ENCODE measurements at regions not wholly inside any gene's neighbourhood (a gene's known extent, or its start where the extent isn't known, plus 50 kb on each side); places are given as distances from the start of the nearest gene placed in this dataset.
"Not testable (repeated sequence)": the region's sequence is repeated elsewhere in the genome, so short reads cannot be mapped to it uniquely, and the experiment has no call there.

DNA sequence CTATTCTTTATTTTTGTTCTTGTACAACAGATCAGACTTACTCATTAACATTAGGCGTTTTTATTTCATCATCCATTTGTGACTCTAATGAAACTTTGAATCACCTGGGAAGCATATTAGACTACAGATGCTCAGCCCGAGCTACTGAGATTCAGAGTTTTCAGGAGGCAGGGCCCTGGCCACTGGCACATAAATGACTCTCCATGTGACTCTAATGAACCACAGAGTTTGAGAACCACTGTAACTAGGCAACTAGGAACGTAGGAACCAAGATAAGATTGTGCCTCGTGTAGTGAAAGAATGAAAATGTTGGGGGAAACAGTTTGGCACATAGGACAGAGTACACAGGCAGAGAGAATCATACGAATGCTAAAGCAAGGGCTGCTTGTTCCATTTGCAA, 405.9 kb upstream of the BTBD3 start:
- DNase-seq (ENCODE audit: low spot score): no peak

DNA sequence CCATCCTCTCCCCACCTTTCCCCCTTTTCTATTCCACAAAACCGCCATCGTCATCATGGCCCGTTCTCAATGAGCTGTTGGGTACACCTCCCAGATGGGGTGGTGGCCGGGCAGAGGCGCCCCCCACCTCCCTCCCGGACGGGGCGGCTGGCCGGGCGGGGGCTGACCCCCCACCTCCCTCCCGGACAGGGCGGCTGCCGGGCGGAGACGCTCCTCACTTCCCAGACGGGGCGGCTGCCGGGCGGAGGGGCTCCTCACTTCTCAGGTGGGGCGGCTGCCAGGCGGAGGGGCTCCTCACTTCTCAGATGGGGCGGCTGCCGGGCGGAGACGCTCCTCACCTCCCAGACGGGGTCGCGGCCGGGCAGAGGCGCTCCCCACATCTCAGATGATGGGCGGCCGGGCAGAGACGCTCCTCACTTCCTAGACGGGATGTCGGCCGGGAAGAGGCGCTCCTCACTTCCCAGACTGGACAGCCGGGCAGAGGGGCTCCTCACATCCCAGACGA, 404.4 kb upstream of the BTBD3 start:
- not testable (repeated sequence) for DNase-seq (ENCODE audit: low spot score)

DNA sequence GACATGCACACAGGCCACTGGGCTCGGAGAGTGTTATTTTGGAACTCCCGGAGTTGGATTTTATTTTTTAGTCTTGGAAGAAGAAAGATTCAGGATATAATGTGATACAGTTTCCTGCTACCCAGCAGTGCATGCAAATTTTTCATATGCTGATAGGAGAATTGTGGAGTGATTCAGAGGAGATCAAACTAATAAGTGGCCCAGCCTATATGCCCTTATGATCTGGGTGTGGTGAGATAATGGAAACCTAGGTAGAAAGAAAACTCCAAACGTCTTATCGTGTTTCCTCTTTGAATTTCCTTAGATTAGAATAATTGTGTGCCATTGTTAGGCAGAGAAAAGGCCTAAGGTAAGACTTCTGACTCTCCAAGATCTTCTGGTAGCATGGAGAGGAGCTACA, 401.2 kb upstream of the BTBD3 start:
- DNase-seq (ENCODE audit: low spot score): no peak

DNA sequence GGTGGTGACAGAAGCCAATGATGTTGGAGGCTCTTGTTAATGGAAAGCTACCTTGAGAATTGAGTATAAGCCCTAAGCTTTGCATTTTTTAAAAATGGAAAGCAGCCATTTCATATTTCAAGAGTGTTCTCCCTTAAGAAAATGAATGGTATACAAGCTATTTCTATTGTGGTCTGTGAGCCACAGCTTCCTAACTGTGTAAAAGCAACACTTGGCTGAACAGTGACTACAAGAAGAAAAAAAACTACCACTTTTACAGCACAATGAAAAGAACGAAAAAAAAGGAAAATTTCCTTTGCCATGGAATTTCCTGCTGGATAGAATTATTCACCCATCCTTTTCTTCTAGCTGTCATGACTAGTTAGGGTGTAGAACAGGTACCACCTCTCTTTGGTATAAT, 397.1 kb upstream of the BTBD3 start:
- DNase-seq (ENCODE audit: low spot score): no peak

DNA sequence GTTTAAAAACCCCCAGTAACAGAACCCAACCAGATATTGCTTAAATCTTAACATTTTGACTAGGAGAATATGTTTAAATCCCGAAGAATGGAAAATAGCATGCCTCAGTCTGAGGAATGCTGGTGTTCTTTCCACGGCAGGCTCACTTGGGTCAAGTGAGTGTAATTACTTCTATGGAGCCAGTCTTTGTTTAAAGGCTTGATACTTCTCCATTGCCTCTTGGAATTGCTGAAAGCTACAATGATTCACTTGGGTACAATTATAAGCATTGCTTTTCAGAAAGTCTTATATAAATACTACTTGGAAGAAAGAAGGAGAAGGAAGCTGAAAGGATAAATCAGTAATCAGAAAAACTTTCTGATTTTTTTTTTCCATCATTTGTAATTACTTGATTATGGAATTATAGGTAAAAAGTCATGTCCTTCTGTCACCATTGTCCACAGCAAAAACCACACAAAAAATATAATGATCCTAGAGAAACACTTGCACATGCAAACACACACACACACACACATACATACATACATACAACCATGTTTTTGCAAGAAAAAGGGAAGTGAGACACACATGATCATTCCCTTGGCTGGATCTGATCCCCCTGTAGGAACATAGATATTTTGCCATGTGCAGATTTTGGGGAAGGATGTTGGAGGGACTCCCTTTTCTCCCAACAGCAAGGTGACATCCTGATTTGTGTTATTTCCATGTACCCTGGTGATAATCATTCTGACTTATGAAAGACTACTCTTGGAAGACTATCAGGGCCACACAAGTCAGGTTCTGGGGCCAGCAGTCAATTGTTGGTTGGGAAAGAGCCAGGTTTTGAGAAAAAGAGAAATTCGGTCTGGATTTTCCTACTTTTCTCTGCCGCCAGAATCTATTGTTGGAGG, 396.0 kb upstream of the BTBD3 start:
- DNase-seq (ENCODE audit: low spot score): no peak

DNA sequence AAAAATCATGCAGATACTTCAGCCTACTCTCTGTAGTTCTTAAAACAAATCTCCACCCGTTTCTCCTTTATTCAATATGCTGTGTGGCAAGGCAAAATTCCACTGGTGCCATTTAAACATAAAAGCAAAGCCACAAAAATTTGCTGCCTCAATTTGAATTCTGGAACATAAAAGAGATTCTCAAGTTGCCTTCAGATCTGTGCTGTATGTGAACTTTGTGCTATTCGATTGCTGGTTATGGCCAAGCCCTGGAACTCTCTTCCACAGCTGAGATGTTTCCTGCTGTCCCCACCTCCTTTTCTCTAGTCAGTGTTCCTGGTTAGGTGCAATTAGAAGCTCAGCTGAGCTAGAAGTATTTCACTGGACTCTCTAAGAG, 395.3 kb upstream of the BTBD3 start:
- DNase-seq (ENCODE audit: low spot score): no peak

DNA sequence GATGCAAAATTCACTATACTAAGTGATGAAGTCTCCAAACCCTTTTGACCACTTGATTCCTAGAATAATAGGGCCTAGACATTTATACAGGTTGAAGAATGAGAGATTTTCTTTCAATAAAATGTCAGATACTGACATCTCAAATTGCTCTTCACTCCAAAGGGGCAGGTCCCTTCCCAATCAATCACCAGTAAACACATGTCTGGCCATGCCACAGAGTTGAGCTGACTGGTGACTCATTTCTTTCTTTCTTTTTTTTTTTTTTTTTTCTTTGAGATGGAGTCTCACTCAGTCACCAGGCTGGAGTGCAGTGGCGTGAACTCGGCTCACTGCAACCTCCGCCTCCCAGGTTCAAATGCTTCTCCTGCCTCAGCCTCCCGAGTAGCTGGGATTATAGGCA, 388.6 kb upstream of the BTBD3 start:
- no peak for DNase-seq (ENCODE audit: low spot score)

DNA sequence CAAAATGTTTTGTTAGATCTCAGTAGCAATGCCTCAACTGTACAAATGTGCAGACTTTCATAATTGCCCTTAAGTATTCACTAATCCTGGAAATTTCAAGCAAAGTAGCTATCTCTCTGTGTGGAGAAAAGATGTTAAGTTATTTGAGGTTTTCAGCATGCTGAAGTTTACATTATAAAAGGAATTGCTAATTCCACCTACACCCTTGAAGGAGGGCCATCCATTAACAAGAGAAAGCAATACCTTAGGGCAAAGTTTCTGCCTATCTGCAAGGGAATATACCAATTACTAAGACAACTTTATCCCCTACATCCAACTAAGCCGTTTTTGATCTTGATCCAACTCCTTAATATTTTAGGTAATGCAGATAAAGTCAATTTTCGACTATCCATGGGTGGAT, 380.7 kb upstream of the BTBD3 start:
- DNase-seq (ENCODE audit: low spot score): no peak

DNA sequence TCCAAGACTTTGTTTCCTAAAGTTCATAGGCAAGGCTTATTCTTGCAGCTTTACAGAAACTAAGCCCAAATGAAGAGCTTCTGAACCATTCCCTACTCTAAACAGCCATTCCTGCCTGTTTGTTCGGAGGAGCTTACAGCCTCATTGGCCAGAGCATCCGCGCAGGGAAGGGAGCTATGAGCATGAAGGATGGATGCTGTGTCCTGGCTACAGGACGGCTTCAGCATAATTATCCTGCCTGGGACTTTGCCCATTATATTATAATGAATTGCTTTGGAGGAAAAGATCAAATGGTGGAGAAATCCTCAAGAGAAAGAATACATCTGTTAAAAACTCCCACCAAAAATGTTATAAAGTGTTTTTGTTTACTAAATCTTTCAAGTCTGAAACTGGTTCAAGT, 378.2 kb upstream of the BTBD3 start:
- no peak for DNase-seq (ENCODE audit: low spot score)

DNA sequence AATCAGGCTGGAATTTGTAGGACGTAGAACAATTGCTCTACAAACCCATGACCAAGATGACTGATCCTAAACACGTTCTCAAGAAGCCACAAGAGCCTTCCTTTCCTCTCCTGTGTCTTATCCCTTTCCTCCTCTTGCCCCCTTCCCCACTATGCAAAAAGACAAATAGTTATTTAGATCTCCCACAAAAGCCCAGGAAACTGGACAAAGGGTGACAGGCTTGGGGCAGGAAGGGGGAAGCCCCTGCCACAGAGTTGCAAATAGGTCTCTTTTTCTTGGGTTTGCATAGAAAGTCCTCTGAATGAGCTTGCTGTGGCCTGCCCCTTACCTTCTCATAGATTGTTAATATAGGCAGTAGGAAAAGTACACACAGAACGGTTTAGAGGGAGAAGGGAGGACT, 377.1 kb upstream of the BTBD3 start:
- no peak for DNase-seq (ENCODE audit: low spot score)

DNA sequence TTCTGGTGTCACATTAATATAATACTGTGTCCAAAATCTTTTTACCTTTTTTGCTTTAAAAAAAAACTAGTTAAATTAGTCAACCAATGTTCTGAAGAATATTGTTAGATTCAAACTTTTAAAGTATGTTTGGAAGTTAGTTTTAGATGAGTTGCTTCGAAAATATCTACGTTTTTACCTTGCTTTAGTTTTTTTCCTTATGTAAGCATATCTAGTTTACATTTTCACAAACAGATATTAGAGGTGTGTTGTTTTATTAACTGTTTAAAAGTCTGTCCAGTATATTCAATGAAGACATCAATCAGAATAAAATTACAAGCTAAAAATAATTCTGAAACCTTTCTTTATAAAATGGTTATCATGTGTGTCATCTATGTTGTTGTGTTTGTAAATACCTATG, 375.0 kb upstream of the BTBD3 start:
- DNase-seq (ENCODE audit: low spot score): no peak

DNA sequence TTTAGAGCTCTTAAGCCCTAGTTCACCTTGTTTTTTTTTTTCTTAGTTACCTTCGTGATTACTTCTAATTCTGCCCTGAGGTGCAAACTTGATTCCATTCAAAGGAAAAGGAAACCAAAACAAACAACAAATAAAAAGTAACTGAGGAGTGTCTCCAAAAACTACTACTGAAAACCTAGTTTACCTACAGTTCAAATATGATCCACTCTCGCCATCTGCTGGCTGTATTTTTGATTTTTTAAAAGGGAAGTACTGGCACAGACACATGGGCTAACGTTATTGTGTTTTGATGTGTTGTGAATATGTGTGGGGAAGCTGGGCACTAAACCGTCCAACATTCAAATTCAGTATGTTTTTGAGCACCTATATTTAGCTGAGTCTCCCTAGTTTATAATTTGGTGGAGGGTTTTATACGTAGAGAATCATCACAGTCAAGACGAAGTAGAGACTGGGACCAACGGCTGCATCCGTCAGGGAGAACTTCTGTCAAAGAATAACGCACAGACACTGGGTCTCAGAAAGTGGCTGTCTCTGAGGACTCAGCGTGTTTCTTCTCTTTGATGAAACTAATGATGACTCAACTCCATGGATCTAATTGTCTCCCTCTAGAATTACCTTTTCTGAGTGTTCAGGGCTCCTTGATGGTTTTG, 373.5 kb upstream of the BTBD3 start:
- no peak for DNase-seq (ENCODE audit: low spot score)

DNA sequence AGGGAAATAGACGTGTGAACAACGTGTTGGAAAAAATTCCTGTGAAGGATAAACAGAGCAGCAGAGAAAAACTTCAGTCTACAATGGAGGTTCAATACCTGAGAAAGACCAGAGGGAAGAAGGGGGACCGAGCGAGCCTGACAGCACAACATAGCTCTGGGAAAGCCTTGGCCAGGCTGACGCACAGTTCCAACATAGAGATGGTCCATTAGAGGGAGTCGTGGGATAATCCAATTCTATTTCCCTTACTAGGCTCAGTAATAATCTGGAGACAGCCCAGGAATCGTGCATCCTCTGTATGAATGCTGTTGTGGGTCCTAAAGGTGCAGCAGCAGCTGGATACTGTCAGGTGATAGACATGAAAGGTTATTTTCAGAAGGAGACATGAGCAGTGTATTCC, 370.8 kb upstream of the BTBD3 start:
- no peak for DNase-seq (ENCODE audit: low spot score)

DNA sequence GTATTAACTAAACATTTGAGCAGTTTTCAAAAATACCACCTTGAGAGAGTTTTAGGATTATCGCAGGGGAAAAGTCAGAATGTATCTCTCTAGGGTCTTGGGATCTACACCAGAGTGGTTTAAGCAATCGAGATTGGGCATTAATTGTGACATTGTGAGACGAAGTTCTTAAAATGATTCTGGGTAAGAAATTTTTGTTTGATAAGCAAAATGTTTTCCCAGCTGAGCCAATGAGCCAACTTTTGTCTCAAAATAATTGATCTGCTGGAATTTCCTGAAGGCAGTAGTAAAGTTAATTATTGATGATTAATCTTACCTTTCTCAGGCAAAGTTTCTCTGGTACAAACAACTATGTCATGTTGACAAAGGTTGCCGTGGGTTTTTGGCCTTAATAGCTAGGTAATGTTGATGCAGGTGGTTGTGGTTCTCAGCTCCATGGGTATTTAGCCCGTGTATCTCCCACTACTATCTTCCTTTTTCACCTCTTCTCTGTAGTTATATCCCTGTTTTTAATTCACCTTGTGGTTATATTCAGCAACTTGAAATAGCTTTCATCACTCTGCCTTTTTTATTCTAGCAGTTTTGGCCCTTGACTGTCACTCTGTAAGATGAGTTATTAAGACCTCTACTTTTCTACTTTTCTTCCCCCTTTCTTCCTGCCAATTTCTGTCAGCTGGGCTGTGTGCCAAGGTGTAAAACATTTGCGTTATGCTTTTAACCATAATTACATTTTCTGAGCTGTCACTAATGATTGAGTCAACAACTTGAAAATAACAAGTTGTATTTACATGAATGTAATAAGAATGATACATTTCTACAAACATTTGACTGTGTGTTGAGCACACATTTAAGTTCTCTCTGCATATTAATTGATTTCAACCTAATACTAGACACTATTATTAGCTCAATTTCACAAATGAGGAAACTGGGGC, 368.3 kb upstream of the BTBD3 start:
- no peak for DNase-seq (ENCODE audit: low spot score)

DNA sequence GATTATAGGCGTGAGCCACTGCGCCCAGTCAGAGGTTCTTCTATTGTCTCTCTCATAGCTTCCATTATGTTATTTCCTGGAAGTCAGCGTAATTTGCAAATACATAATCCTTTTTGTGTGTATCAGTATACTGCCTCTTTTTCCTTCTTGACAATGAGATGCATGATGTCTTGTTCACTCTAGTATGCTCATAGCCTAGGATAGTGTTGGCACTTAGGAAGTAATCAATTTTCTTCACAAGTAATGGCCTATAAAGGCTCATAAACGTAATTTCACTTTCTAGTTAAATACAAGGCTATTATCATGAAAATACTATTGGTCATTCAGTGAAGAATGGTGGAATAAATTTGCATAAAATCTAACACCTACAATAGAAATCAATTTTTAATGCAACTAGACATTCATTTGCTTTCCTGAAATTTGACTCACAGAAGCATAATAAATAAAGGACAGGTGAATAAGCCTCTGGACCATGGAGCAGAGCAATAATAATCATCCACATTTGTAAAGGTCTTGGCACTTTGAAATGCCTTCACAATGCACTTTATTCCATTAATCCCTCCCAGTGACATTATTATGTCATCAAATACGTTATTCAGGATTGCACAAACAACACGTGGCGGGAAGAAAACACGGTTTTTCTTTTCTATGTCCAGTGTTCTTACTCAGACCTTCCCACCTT, 366.9 kb upstream of the BTBD3 start:
- DNase-seq (ENCODE audit: low spot score): no peak

DNA sequence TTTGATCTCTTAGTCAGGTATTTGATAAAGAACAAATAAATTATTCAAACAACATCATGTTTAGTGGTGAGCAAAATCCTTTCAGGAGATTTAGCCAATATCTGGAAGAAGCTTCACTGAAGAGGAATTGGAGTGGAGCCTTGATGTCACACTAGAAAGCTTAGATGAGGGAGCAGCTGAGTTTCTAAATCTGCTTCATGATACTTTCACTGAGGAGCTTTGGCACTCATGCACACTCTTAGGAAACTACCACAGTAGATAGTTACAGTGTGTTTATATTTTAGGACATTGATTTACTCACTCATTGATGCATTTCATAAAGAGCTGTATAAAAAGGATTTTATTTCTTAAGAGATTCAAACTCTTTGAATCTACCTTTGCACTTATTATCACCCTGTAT, 366.2 kb upstream of the BTBD3 start:
- DNase-seq (ENCODE audit: low spot score): no peak

DNA sequence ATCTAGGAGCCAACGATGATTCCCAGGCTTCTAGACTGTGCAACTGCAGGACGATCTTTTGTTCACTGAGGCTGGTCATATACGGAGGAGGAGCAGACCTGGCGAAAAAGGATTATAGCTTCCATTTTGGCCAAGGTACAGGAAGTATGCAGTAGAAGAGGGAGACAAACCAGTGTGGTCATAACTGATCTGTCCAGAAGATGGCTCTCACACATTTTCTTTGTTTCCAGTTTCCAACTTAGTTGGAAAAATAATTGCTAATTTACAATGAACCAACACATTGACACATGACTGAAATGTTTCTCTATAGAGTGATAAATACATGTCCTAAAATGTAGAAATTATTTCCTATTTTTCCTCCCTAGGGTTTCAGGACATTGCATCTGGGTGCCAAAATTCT, 364.1 kb upstream of the BTBD3 start:
- no peak for DNase-seq (ENCODE audit: low spot score)

DNA sequence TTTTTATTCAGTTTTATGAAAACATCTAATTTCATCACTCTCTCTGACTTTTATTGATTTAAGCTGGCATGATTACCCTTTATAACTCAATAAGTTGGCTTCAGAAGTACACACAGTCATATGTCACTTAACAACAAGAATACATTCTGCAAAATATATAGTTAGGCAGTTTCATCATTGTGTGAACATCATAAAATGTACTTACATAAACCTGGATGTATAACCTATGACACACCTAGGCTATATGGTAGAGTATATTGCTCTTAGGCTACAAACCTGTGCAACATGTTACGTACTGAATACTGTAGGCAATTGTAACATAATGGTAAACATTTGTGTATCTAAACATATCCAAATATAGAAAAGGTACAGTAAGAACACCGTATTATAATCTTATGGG, 362.2 kb upstream of the BTBD3 start:
- DNase-seq (ENCODE audit: low spot score): no peak

DNA sequence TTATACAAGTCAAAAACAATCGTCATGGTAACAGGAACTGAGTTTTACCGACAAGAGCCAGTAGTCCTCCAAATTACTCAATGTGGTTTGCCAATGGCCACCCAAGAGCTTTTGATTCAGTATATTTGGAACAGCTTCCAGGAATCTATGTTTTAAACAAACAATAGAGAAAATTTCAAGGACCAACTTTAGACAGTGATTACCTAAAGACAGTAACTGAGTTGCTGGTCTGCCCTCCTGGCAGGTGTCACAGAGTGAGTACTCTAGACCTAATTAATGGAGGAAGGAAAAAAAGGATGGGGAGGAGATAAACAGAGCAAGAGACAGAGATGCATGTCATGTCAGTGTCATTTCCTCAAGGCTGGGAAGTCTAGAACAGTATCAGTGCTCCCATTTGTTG, 361.3 kb upstream of the BTBD3 start:
- no peak for DNase-seq (ENCODE audit: low spot score)

DNA sequence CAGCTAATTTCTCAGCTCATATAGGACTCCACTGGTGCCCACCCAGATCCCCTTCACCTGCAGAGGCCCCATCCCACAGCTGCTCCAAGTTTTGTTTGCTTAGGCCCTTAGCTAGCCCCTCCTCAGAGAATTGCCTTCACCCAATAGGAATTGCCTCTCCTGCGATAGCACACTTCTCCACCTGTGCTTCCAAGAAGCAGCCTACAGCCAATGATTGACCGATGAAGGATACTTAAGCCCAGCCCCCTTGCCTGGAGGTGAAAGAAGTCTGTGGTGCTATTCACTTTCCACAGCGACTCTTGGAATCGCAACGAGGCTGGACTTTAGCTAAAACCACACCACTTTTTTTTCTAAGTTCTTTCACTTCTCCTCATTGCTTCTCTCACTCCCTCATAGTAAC, 353.2 kb upstream of the BTBD3 start:
- DNase-seq (ENCODE audit: low spot score): no peak

DNA sequence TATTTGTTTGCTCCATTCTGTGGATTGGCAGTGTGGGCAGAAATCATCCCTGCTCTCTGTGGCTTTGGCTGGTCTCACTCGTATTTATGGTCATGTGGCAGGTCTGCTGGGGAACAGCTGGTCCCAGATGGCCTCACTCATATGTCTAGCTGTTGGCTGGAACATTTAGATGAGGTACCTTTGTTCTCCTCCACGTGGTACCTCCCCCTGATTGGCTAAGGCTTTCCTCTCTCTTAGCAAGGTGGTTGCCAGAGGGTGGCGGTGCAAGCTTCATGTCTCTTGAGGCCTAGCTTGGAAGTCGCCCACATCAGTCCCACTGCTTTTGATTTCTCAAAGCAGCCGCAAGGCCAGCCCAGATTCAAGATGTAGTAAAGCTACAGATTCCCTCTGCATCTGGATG, 348.5 kb upstream of the BTBD3 start:
- DNase-seq (ENCODE audit: low spot score): no peak

DNA sequence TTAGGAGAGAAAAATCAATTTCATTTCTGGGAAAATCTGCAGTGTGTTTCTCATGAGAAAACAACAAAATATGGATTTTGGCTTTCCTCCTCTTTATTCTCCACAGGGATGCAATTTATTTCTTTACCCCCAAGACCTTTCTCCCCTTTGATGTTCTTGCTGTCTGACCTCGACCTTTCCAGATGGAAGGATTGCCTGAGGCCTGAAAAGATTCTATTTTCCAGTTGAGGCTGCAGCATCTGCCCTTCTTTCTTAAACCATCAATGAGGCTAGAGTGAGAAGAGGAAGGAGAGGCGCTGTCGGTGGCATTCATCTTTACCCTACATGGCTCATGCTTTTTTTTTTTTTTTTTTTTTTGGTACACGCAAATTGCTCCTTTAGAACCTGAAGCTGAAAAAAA, 344.2 kb upstream of the BTBD3 start:
- no peak for DNase-seq (ENCODE audit: low spot score)
